ENCODE measurements at regions not wholly inside any gene's neighbourhood (a gene's known extent, or its start where the extent isn't known, plus 50 kb on each side); places are given as distances from the start of the nearest gene placed in this dataset.
"Not testable (repeated sequence)": the region's sequence is repeated elsewhere in the genome, so short reads cannot be mapped to it uniquely, and the experiment has no call there.

GRCh38 chr2:239805414-239805813 lies 219.7 kb downstream of the NDUFA10 start:
- DNase-seq, result no peak
- Mint-ChIP-seq H3K9me3 (peaks cover under 1% of the 10 kb centered on the region), H3K4me3 (no peak overlapping the region), H3K27ac (no peak overlapping the region), H3K36me3 (ENCODE audit: low read depth) (no peaks in the 10 kb centered on the region), H3K4me1 (no peaks in the 10 kb centered on the region), H3K27me3 (peaks cover 4% of the 10 kb centered on the region)
- no peak for ATAC-seq

GRCh38 chr2:239805043-239805329 lies 220.2 kb downstream of the NDUFA10 start:
- Mint-ChIP-seq H3K4me3 (no peak overlapping the region), H3K4me1 (no peaks in the 10 kb centered on the region), H3K9me3 (peaks cover 4% of the 10 kb centered on the region), H3K36me3 (ENCODE audit: low read depth) (no peaks in the 10 kb centered on the region), H3K27ac (no peak overlapping the region), H3K27me3 (peaks cover 7% of the 10 kb centered on the region)
- ATAC-seq, result no peak
- DNase-seq, result no peak

GRCh38 chr2:239804161-239805042 lies 220.7 kb downstream of the NDUFA10 start:
- Mint-ChIP-seq H3K27ac (no peak overlapping the region), H3K4me1 (no peaks in the 10 kb centered on the region), H3K36me3 (ENCODE audit: low read depth) (no peaks in the 10 kb centered on the region), H3K4me3 (no peak overlapping the region), H3K27me3 (peaks cover 11% of the 10 kb centered on the region), H3K9me3 (peaks cover 4% of the 10 kb centered on the region)
- ATAC-seq (no peak), DNase-seq (no peak)

DNA sequence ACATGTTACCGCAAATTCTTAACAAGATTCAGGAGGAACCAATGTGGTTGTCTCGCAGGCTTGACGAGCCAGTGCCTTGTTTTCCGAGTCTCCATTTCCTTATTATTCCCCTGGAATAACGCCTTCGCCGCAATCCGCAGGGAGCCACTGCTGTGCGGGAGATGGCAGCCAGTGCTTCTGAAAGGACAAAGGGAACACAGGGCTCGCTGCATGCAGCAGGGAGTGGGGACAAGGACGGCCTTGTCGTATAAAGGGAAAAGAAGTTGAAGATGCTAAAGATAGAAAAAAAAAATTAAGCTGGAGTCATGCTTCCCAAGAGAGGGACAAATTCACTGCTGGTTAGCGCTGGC lies 221.4 kb downstream of the NDUFA10 start:
- H3K36me3 Mint-ChIP-seq (ENCODE audit: low read depth), result no peaks in the 10 kb centered on the region
- no peak overlapping the region for H3K27ac Mint-ChIP-seq
- no peak for ATAC-seq
- H3K4me1 Mint-ChIP-seq, result no peaks in the 10 kb centered on the region
- H3K27me3 Mint-ChIP-seq, result peaks cover 10% of the 10 kb centered on the region
- no peak overlapping the region for H3K4me3 Mint-ChIP-seq
- DNase-seq, result no peak
- peaks cover 4% of the 10 kb centered on the region for H3K9me3 Mint-ChIP-seq

GRCh38 chr2:239803102-239803765 lies 221.9 kb downstream of the NDUFA10 start:
- no peak for DNase-seq
- Mint-ChIP-seq H3K27me3 (peaks cover 9% of the 10 kb centered on the region), H3K4me3 (no peak overlapping the region), H3K4me1 (no peaks in the 10 kb centered on the region), H3K36me3 (ENCODE audit: low read depth) (no peaks in the 10 kb centered on the region), H3K27ac (no peak overlapping the region), H3K9me3 (peaks cover 4% of the 10 kb centered on the region)
- no peak for ATAC-seq

DNA sequence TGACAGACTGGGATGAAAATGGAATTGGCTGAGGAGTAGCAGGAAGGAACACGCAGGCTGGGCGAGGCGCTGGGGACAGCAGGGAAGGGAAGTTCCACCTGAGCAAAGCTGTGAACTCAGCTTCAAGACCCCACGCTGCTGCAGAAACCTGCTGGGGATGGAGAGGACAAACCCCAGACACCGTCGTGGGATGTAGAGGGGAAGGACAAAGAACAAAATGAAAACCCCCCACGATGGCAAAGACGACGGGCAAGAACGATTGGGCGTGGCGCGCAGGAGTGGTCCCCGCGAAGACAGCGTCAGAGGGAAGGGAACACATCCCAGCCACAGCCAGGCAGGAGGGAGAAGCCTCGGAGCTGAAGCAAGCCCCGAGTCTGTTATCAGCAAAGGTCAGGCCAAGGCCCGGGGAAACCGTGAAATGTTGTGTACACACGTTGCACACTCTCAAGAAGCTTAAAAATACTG lies 222.9 kb downstream of the NDUFA10 start:
- peaks cover 12% of the 10 kb centered on the region for H3K27me3 Mint-ChIP-seq
- no peak overlapping the region for H3K4me3 Mint-ChIP-seq
- H3K4me1 Mint-ChIP-seq, result no peaks in the 10 kb centered on the region
- ATAC-seq, result no peak
- H3K9me3 Mint-ChIP-seq, result peaks cover 4% of the 10 kb centered on the region
- H3K27ac Mint-ChIP-seq, result no peak overlapping the region
- no peaks in the 10 kb centered on the region for H3K36me3 Mint-ChIP-seq (ENCODE audit: low read depth)
- DNase-seq, result no peak

- Mint-ChIP-seq H3K9me3 (peaks cover 4% of the 10 kb centered on the region), H3K27me3 (peaks cover 17% of the 10 kb centered on the region), H3K4me1 (no peaks in the 10 kb centered on the region), H3K36me3 (ENCODE audit: low read depth) (no peaks in the 10 kb centered on the region), H3K27ac (no peak overlapping the region), H3K4me3 (no peak overlapping the region)
- ATAC-seq (no peak), DNase-seq (no peak)
These were observed 223.5 kb downstream of the NDUFA10 start for GRCh38 chr2:239801404-239802184.

DNA sequence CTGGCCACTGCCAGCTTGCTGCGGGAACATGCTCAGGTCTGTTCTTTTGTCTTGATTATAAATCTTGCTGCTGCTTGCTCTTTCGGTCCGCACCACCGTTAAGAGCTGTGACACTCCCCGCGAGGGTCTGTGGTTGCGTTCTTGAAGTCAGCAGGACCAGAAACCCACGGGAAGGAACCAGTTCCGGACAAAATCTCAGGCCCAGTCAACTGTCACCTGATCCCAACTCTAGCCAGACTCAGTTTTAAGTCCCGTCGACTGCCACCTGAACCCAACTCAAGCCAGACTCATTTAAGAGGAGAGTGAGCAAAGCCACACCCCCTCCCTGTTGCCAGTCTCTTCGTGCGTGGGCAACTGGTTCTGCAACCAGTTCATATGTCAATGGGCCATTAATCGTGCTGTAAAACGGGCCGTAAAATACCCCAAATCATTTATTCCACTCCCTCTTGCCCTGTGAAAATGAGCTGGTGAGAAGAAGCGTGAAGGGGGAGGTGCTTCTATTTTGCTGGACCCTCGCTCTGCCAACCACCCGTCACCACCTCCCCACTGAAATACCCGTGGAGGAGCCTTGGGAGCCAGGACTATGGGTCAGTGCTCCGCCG lies 224.3 kb downstream of the NDUFA10 start:
- Mint-ChIP-seq H3K27ac (no peak overlapping the region), H3K9me3 (peaks cover 4% of the 10 kb centered on the region), H3K4me3 (no peak overlapping the region), H3K36me3 (ENCODE audit: low read depth) (no peaks in the 10 kb centered on the region), H3K4me1 (no peaks in the 10 kb centered on the region), H3K27me3 (peaks cover 17% of the 10 kb centered on the region)
- ATAC-seq (no peak), DNase-seq (no peak)

GRCh38 chr2:239797316-239797715 lies 227.8 kb downstream of the NDUFA10 start:
- Mint-ChIP-seq H3K4me1 (no peaks in the 10 kb centered on the region), H3K4me3 (no peak overlapping the region), H3K27me3 (peaks cover 17% of the 10 kb centered on the region), H3K27ac (no peak overlapping the region), H3K9me3 (peaks cover 4% of the 10 kb centered on the region), H3K36me3 (ENCODE audit: low read depth) (no peaks in the 10 kb centered on the region)
- no peak for DNase-seq
- no peak for ATAC-seq

DNA sequence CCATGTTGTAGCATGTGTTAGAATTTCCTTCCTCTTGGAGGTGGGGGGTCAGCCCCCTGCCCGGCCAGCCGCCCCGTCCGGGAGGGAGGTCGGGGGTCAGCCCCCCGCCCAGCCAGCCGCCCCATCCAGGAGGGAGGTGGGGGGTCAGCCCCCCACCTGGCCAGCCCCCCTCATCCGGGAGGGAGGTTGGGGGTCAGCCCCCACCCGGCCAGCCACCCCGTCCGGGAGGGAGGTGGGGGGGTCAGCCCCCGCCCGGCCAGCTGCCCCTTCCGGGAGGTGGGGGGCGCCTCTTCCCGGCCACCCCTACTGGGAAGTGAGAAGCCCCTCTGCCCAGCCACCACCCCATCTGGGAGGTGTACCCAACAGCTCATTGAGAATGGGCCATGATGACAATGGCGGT lies 229.4 kb downstream of the NDUFA10 start:
- H3K9me3 Mint-ChIP-seq; H3K27ac Mint-ChIP-seq; H3K36me3 Mint-ChIP-seq (ENCODE audit: low read depth); H3K4me3 Mint-ChIP-seq; H3K4me1 Mint-ChIP-seq; ATAC-seq; DNase-seq: not testable (repeated sequence)
- H3K27me3 Mint-ChIP-seq, result peaks cover 14% of the 10 kb centered on the region

- no peak for DNase-seq
- Mint-ChIP-seq H3K4me3 (no peak overlapping the region), H3K4me1 (no peaks in the 10 kb centered on the region), H3K27me3 (peaks cover 7% of the 10 kb centered on the region), H3K9me3 (no peaks in the 10 kb centered on the region), H3K36me3 (ENCODE audit: low read depth) (no peaks in the 10 kb centered on the region), H3K27ac (no peak overlapping the region)
- no peak for ATAC-seq
These were observed 231.3 kb downstream of the NDUFA10 start for GRCh38 chr2:239793836-239794235.

DNA sequence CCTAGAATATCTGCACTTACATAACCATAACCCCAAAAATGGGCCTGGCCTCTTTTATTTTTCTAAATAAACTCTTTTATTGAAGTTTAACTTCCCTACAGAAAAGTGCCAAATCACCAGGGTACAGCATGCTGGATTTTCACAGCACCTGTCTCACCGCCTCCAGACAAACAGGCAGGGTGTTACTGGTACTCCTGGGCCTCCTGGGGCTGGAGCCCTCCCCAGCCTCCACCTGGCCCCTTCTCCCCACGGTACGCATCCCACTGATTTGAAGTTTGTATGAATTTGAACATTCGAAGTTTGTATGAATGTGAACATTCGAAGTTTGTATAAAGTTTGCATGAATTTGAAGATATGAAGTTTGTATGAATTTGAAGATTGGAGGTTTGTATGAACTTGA lies 232.1 kb downstream of the NDUFA10 start:
- no peak overlapping the region for H3K4me3 Mint-ChIP-seq
- H3K27ac Mint-ChIP-seq, result no peak overlapping the region
- H3K4me1 Mint-ChIP-seq, result no peaks in the 10 kb centered on the region
- DNase-seq (no peak), ATAC-seq (no peak)
- no peaks in the 10 kb centered on the region for H3K36me3 Mint-ChIP-seq (ENCODE audit: low read depth)
- no peaks in the 10 kb centered on the region for H3K9me3 Mint-ChIP-seq
- peaks cover 7% of the 10 kb centered on the region for H3K27me3 Mint-ChIP-seq

DNA sequence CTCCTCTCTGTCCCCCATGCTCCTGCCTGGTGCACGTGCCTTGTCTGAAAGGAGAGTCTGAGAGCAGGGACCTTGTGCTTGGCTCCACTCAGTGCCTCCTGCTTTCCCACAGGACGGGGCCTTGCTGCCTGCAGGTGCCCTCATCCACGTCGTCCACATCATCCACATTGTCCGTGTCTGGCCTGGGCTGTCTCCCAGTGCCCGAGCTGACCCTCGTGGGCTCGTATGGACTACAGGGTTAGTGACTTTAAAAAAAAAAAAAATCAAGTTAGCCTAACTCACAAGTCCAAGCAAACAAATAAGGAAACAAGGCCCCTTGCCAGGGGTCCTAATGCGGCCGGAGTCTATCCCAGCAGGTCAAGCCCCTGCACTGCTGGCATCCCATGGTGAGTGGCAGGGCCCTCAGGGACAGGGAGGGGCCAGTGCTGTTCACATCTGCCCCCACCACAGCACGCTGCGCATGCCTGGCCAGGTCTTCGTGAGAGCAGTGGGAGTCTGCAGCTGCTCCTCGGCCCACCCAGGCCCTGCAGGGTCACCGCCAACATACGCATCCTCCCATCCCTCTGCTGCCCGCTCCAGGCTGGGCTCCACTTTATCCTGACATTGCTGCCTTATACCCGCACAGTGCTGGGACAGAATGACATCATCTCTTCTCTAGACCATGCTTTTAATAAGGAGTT lies 232.6 kb downstream of the NDUFA10 start:
- Mint-ChIP-seq H3K9me3 (no peaks in the 10 kb centered on the region), H3K4me1 (no peaks in the 10 kb centered on the region), H3K27ac (no peak overlapping the region), H3K27me3 (peaks cover 7% of the 10 kb centered on the region), H3K4me3 (no peak overlapping the region), H3K36me3 (ENCODE audit: low read depth) (no peaks in the 10 kb centered on the region)
- DNase-seq (no peak), ATAC-seq (no peak)

Measured in activated naive CD8-positive, alpha-beta T cell treated with anti-CD3 and anti-CD28 coated beads, Interleukin-2, amount 50 U/mL, for 24 hours (primary cell).